Posterior vena cava (tissue), 2 donors: ENCODE measurements at regions not wholly inside any gene's neighbourhood (a gene's known extent, or its start where the extent isn't known, plus 50 kb on each side); places are given as distances from the start of the nearest gene placed in this dataset.
"Not testable (repeated sequence)": the region's sequence is repeated elsewhere in the genome, so short reads cannot be mapped to it uniquely, and the experiment has no call there.

Source experiments
- DNase-seq: peaks from one replicate; pipeline ENCODE4 v3.0.0-alpha.2; 2020; ENCODE audit warnings: low spot score
- intact Hi-C, 2 donors: fragments of 100-400 bp; cut with DNase I; formaldehyde crosslinking; loops; one replicate each; pipeline versions ENCODE4 v1.14.1 to v1.14.2; 2022 to 2023
- donor health status: DM: yes; HTN: yes; CAD: no.
- donor health status: DM: yes; HTN: yes; CAD: no.

DNA sequence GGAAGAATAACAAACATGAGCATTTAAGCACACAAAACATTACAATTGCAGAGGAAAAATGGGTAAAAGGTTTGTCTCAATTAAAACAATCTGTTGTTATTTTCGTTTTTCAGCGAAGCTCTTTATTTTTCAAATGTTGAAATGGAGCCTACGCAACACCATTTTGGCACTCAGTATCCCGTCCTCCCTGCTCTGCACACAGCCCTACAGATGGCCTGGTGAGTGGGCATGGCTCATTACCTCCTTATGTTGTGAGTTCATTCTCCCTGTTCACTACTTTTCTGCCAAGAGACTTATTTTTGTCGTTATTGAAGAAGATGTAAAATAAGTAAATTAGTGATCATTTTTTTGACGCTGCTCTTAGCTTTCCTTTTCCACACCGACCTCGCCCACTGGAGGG is 167.8 kb upstream of the CXCL12 start:
- intact Hi-C loops, result no loop called here
- no peak for DNase-seq

DNA sequence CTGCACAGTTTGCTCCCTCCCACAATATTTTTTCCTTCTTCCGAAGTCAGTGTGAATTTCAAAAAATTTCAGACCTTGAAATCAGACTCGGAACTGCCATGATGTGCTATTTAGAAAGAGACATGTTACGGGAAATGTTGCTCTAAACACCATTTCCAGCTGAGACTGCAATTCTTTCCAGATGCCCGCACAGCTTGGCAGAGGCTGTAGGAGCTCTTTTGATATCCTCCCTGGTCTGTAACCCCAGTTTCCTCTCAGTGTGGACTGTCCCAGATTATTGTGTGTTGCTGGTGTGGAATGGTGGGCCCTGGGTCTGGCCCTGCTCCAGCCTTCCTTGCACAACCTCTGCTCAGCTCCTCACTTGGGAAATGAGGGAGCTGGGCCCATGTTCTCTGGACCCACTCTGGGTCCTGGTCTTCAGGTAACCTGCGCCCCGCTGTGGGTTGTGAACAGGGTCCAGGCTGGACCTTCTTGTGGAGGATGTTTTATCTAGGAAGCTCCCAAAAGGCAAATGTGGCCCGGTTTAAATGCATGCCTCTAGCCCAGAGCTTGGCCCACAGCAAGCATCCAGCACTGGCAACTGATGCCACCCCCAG is 172.8 kb upstream of the CXCL12 start:
- no peak for DNase-seq
- intact Hi-C loops, result no loop called here

DNA sequence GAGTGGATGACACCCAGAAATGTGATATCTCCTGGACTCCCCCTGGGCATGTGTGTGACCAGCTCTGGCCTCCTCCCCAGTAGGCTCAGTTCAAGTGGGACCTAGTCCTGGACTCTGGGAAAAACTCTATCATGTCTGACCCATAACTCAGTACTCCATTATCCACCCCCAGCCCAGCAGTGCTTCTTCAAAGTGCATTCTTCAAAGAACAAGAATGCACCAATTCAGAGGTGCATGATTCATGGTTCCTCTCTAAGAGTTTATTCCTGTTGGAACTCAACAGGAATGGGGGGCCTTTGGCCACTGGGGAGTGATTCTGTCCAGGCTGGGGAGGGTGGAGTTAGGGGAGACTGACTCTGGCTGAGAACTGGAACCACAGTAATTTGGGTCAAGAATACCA is 173.6 kb upstream of the CXCL12 start:
- DNase-seq, result no peak
- intact Hi-C loops, result no loop called here

DNA sequence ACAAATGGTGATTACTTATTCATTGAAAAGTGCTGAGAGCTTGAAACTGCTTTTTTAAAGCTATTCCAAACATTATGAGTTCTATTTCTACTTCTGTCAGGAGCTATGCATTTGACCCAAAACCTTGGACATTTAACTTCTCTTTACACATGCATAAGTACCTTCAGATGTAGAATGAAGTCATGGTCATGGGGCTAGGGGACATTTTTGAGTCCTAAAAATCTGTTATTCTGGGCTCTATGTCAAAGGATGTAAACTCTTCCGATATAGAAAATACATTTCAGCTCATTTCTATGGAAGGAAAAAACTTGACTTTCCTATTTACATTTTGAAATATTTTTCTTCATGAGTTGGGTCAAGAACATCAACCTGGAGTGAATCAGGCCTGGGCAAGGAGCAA is 179.5 kb upstream of the CXCL12 start:
- intact Hi-C loops, result no loop called here
- DNase-seq, result no peak

DNA sequence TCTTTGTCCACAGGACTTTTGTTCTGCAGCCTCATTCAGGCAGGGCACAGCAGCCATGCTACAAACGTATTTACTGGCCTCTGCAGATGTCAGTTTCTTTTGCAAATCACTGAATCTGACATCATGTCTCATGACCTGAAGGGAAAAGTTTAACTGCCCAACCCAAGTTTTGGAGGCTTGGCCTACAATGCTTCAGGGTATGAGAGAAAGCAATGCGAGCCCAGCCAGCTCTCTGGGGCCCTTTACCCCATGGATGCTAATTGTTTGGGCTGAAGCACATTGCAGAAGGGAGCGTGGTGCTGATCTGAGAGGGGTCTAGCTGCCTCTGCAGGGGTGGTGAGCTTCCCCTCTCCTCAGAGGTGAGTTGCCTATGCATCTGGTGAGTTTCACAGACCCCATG is 179.9 kb upstream of the CXCL12 start:
- DNase-seq, result no peak
- intact Hi-C loops, result no loop called here

DNA sequence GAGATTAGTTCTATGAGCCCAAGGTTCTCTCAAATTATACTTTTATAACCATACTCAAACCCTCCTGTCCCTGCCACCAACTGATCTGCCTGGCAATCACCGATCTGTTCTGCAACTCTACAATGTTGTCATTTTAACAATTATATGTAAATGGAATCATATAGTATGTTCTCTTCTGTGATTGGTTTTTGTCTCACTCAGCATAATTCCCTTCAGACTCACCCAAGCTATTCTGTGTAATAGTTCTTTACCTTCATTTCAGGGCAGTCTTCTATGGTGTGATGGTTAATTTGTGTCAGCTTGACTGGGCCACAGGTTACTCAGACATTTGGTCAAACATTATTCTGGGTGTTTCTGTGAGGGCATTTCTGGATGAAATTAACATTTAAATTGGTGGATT is 181.9 kb upstream of the CXCL12 start:
- no peak for DNase-seq
- intact Hi-C loops, result no loop called here

DNA sequence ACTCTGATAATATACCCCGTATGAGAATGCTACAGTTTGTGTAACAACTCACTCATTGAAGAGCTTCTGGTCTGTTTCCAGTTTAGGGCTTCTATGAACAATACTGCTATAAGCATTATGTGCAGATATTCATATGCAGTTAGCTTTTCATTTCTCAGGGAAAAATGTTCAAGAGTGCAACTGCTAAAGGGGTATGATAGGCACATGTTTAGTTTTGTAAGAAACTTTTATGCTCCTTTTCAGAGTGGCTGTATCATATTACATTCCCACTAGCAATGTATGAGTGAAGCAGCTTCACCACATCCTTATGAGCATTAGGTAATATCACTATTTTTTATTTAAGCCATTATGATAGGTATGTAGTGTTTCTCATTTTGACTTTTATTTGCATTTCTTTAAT is 182.6 kb upstream of the CXCL12 start:
- intact Hi-C loops, result no loop called here
- DNase-seq, result no peak

DNA sequence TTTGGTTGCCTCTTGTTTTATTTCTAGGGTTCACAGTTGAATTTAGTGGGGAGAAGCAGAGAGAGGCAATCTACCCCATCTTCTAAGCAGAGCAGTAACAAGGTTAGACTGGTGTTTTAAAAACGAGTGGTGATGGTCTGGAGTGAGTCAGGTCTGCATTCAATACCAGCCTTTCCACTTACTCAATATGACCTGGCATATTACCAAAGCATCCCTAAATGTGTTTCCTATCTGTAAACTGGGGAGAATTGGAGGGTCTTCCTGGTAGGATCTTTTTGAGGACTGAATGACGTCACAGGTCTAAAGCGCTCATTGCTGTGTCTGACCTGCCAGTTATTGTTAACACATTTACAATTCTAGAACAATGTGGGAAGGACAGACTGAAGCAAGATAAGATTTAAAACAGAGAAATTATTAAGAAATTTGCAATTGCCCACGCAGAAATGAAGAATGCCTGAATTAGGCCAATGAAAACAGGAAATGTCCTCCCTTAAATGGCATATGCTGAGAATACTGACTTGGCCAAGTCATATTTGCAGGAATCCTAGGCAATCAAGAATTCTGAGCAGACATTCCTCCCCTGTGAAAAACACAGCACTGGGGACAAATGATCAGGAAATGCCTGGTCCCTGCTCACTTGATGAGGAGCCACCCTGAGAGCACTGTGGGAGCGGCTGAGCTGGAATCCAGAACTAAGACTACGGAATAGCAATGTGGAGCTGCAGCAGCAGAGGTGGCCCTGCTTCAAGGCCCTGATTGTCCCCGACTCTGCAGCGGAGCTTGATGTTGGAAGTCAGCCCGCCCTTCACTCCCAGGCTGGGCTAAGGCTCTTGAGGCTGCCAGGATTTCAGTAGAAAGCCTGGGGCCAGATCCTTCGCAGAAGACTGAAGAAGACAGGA is 184.5 kb upstream of the CXCL12 start:
- no peak for DNase-seq
- intact Hi-C loops, result loop anchor here in 1 of 2 donors (10.0 kb wide), 1 partner anchor 285 kb away; no protein-coding TSS in a partner anchor

DNA sequence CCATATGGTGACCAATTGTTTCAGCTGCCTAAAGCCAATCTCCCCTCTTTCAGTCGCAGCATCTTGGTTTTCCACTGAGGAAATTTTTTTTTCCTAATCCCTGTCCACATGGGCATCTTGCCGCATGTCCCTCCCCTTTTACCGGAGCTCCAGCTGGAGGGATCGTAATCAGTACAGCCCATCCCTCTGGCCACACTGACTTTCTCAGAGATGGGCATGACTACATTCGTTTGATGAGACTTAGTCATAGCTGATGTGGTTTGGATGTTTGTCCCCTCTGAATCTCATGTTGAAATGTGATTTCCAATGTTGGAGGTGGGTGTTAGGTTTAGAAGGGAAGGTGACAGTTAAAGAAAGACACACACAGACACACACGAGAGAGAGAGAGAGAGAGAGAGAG is 186.8 kb upstream of the CXCL12 start:
- intact Hi-C loops, result loop anchor here in 1 of 2 donors (10.0 kb wide), 1 partner anchor 283 kb away; no protein-coding TSS in a partner anchor
- no peak for DNase-seq

DNA sequence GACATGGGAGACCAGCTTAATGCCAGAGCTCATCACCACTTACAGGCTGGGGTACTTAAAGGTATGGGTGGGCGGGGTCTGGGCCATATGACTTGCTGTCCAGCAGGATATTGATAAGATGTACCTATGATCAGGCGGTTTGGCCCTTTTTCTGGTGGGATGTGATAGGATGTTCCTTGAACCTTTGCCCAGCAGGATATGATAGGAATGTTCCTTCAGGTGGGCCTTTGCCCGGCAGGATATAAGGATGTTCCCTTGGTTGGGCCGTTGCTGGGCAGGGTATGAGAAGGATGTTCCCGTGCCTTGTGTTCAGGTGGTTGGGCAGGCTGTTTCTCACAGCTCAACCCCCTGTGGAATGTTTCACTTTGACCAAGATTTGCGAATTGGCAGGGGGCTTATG is 187.2 kb upstream of the CXCL12 start:
- intact Hi-C loops, result loop anchor here in 1 of 2 donors (10.0 kb wide), 1 partner anchor 283 kb away; no protein-coding TSS in a partner anchor
- DNase-seq, result peak; percentile 34

DNA sequence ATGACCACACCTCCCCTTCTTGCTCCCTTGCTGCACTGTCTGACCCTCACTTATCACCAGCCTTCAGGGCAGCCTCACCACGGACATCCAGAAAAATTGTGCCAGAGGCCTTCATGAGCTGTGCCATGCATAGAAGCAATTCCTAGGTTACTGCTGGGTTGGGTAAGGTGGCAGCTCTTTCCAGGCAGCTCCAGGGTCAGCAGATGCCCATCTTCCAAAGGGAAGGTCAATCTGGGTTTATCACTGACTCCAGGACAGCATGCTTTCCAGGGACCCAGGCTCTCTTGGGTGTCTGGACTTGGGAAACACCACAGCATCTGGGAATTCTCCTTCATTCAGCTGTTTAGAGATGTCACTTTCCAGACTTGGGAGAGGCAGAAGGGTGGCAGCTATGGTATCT is 188.9 kb upstream of the CXCL12 start:
- intact Hi-C loops, result loop anchor here in 1 of 2 donors (10.0 kb wide), 1 partner anchor 281 kb away; no protein-coding TSS in a partner anchor
- DNase-seq, result no peak

DNA sequence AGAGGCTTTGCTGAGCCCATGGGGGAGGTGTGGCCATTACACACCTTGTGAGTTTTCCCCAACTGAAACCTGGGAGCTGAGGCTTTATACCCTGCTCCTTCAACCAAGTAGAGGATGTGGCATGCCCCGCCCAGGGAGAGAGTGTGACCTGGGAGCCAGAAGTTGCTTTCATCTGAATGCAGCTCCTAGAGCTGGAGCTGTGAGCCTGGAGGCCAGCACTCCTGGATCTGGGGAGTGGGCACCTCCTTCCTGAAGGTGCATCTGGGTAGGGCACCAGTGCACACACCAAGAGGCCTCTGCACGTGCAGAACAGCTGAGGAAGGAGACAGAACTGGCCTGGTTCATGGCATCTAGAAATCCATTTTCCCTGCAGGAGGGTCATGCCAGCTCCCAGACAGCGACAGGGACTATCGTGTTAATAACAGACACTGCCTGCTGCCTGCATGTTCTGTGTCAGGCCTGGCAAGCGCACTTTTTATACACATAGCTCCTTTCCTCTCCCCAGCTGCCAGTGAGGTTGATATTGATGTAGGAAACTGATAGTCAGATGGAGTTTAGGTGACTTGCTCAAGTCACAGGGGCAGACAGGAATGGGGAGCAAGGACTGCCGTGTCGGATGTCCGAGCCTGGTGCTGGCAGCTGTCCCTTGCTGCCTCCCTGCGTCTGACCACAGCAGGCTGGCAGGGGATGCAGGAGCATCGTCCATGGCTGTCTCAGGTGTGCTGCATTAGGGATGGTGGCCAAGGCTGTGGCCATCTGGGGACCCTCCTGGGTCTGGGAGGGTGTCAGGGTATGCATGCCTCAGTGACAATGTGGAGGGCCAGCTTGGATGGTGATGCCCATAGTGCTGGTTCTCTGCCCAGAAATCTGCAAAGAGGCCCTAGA is 189.9 kb upstream of the CXCL12 start:
- intact Hi-C loops, result loop anchor here in 1 of 2 donors (10.0 kb wide), 1 partner anchor 280 kb away; no protein-coding TSS in a partner anchor
- DNase-seq, result peak; percentile 54

DNA sequence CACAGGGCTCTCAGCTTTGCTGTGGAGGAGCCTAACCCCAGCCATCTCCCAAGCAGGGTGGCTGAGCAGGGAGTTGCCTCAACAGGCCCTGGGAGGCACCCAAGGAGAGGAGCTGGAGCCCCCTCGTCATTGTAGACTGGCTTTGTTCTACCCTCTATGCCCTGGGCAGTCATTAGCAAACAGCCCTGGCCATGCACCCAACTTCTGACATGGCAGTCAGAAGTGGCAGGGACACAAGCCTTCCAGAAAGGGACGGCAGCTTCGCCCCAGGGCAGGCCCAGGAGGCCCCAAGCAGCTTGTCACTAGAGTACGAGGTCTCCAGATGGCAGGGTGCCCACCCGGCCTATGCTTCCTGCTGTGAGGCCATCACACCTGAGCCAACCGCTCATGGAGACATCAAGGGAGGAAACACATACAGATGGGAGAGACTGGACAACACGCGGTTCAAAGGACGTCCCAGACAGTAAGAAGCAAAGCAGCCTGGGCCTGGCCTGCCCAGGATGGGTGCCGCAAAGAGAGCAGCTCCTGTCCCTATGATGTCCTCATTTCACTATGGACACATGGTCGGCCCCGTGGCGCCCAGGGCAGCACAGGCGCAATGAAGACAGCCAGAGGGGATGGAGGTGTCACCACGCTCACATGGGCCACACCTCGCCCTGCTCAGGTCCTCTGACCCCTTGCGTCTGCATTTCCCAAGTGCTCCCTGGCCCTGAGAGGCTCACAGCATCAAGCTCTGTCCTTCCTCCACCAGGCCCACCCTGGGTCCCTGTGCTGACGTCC is 190.9 kb upstream of the CXCL12 start:
- peak; percentile 70 for DNase-seq
- intact Hi-C loops, result loop anchor here in 1 of 2 donors (10.0 kb wide), 1 partner anchor 279 kb away; no protein-coding TSS in a partner anchor

DNA sequence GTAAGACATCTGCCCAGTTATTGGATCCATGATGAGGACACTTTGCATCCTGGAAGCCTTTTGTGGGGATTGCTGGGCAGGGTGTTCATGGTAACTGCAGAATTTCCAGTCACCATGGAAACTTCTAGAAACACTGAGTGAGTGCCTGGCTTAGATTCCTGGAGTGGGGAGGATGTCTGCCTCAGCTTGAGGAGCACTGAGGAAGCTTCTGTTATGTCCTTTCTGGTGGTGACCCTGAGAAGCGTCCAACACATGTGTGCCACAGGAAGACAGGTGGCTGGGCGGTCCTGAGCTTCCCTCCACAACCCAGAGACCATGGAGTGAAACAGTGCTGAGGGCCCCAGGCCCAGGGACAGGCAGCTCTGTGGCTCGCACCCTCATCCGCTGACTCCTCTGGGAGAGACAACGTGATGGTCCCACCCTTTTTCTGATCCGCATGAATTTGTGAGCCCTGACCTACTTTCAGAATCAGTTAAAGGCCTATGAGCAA is 191.8 kb upstream of the CXCL12 start:
- DNase-seq, result peak; percentile 80
- intact Hi-C loops, result loop anchor here in 1 of 2 donors (10.0 kb wide), 1 partner anchor 278 kb away; no protein-coding TSS in a partner anchor

DNA sequence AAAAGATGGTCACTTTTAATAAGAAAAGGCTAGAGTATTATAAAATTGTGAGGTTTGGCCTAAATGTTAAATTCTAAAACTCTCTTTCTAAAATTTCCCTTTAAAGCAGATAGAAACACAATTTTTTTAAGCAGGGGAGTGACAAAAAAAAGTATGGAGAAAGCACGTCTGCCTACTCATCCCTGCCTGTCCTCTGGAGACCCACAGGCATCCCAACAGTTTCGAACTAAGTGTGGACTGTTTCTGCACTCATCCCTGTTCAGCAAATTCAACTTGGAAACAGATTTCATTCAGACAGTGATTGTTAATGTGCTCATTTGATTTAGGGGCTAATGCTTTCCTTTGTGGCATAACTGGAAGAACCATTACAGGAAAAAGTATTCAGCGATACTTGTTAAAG is 192.6 kb upstream of the CXCL12 start:
- intact Hi-C loops, result loop anchor here in 1 of 2 donors (10.0 kb wide), 1 partner anchor 277 kb away; no protein-coding TSS in a partner anchor
- no peak for DNase-seq

DNA sequence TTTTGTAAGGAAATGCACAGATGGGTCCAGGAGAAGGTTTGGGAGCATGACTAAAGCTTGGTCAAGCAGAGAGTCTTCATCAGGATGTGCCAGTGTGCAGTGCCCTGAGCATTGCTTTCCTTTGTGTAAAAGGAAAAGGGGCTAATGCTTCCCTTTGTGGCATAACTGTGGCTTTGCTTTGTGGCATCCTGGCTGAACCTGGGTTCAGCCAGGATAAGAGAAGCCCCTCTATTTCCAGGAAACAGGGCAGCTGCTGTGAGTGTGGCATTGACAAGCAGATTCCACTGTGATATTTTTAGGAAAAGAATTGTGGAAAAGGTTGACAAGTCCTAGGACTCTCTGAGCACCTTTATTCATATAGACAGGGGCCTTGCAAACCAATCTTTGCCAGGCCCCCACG is 193.4 kb upstream of the CXCL12 start:
- peak; percentile 52 for DNase-seq
- intact Hi-C loops, result loop anchor here in 1 of 2 donors (10.0 kb wide), 1 partner anchor 277 kb away; no protein-coding TSS in a partner anchor

DNA sequence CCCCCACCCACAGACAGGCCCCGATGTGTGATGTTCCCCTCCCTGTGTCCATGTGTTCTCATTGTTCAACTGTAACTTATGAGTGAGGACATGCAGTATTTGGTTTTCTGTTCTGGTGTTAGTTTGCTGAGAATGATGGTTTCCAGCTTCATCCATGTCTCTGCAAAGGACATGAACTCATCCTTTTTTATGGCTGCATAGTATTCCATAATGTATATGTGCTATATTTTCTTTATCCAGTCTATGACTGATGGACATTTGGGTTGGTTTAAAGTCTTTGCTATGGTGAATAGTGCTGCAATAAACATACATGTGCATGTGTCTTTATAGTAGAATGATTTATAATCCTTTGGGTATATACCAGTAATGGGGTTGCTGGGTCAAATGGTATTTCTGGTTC is 194.1 kb upstream of the CXCL12 start:
- intact Hi-C loops, result loop anchor here in 1 of 2 donors (10.0 kb wide), 1 partner anchor 276 kb away; no protein-coding TSS in a partner anchor
- DNase-seq, result not testable (repeated sequence)

DNA sequence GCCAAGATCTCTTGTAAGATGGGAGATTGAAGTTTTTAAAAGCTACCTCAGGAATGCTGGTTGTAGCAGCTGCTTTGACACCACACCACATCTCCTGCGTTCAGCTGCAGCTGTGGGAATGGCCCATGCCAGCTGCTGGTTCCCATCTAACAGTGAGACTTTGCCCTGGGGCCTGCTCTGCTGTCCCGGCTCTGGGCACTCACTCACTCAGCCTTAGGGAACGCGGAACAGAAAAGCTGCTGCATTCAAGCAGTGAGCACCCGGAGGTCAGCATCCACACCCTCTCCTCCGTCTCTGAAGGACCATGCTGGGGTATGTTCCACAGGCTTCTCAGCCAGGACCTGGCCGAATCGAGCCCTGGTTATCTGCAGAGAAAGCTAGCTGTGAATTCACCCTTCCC is 197.1 kb upstream of the CXCL12 start:
- intact Hi-C loops, result no loop called here
- DNase-seq, result peak; percentile 48
